Esophagus muscularis mucosa (tissue), 4 donors: ENCODE measurements at regions not wholly inside any gene's neighbourhood (a gene's known extent, or its start where the extent isn't known, plus 50 kb on each side); places are given as distances from the start of the nearest gene placed in this dataset.

Experiments
- CTCF ChIP-seq, 3 experiments: fragments of 200-600 bp in 2 of 3; fragments of 450-650 bp in 1 of 3; sonication (generic) in 2 of 3; IDR thresholded peaks; one replicate each; pipeline ENCODE4 v1.5.1; 2017 to 2019; ENCODE audit warnings: antibody characterized with exemption in 3 of 3, mild to moderate bottlenecking in 2 of 3, moderate library complexity in 1 of 3
- EP300 ChIP-seq: sonication (generic); formaldehyde crosslinking; IDR thresholded peaks from one replicate; pipeline ENCODE4 v1.6.1; 2017; ENCODE audit warnings: antibody characterized with exemption
- POLR2A ChIP-seq: fragments of 450-650 bp; IDR thresholded peaks from one replicate; pipeline ENCODE4 v1.6.1; 2017; ENCODE audit warnings: antibody characterized with exemption, moderate library complexity, mild to moderate bottlenecking, low read depth
- POLR2AphosphoS5 ChIP-seq, 2 donors: sonication (generic); formaldehyde crosslinking; IDR thresholded peaks; one replicate each; pipeline ENCODE4 v1.6.1; 2017; ENCODE audit warnings: antibody characterized with exemption in 2 of 2

GRCh38 chr16:85436207-85436606 is 176.9 kb upstream of the GSE1 start:
- no peak for TF ChIP-seq CTCF (IDR thresholded peaks at IDR 0.05)
- TF ChIP-seq POLR2A: no peak
- TF ChIP-seq EP300: no peak
- no peak for TF ChIP-seq POLR2AphosphoS5 (IDR thresholded peaks at IDR 0.05)
